ENCODE measurements at regions not wholly inside any gene's neighbourhood (a gene's known extent, or its start where the extent isn't known, plus 50 kb on each side); places are given as distances from the start of the nearest gene placed in this dataset.

DNA sequence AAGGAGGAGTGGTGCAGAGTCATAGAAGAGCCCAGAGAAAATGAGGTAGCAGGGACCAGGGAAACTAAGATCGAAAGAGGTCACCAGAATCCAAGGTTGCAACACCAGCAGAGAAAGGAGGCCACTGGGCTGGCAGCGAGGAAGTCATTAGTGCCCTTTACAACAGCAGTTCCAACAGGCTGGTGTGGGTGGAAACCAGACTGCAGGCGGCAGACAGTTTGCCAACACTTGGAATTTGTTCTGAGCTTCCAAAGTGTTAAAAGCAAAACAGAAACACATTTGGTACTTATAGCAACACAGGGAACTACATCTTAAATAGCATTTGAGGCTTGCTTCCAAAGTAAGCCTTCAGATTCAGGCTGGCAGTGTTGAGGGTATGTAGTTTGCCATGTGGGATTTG, 95.2 kb upstream of the PWP1 start:
- TF ChIP-seq, protein P1, sequence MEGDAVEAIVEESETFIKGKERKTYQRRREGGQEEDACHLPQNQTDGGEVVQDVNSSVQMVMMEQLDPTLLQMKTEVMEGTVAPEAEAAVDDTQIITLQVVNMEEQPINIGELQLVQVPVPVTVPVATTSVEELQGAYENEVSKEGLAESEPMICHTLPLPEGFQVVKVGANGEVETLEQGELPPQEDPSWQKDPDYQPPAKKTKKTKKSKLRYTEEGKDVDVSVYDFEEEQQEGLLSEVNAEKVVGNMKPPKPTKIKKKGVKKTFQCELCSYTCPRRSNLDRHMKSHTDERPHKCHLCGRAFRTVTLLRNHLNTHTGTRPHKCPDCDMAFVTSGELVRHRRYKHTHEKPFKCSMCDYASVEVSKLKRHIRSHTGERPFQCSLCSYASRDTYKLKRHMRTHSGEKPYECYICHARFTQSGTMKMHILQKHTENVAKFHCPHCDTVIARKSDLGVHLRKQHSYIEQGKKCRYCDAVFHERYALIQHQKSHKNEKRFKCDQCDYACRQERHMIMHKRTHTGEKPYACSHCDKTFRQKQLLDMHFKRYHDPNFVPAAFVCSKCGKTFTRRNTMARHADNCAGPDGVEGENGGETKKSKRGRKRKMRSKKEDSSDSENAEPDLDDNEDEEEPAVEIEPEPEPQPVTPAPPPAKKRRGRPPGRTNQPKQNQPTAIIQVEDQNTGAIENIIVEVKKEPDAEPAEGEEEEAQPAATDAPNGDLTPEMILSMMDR (IDR thresholded peaks at IDR 0.05) = no peak
- TF ChIP-seq POLR2A (IDR thresholded peaks at IDR 0.05) = no peak

Measured in body of pancreas (tissue), 4 donors.